Erythroblast (primary cell): ENCODE measurements at regions not wholly inside any gene's neighbourhood (a gene's known extent, or its start where the extent isn't known, plus 50 kb on each side); places are given as distances from the start of the nearest gene placed in this dataset.

ENCODE experiments used
- GATA1 ChIP-seq: IDR thresholded peaks from 2 replicates; pipeline ENCODE4 v1.6.1; 2011; ENCODE audit warnings: low read depth, mild to moderate bottlenecking, control low read depth, low read length, moderate library complexity
- POLR2A ChIP-seq: IDR thresholded peaks from 2 replicates; pipeline ENCODE4 v1.6.1; 2011; ENCODE audit warnings: mild to moderate bottlenecking, low read length

- no peak for TF ChIP-seq POLR2A
- no peak for TF ChIP-seq GATA1
These were observed 208.3 kb upstream of the PELI2 start for GRCh38 chr14:55909879-55910278.
